NCI-H128 (cell line): ENCODE measurements at regions not wholly inside any gene's neighbourhood (a gene's known extent, or its start where the extent isn't known, plus 50 kb on each side); places are given as distances from the start of the nearest gene placed in this dataset.

ENCODE experiments used
- DNase-seq: peaks from one replicate; lab custom pipeline; 2025; ENCODE audit not compliant: unreplicated experiment; lab: John Stamatoyannopoulos, UW

DNA sequence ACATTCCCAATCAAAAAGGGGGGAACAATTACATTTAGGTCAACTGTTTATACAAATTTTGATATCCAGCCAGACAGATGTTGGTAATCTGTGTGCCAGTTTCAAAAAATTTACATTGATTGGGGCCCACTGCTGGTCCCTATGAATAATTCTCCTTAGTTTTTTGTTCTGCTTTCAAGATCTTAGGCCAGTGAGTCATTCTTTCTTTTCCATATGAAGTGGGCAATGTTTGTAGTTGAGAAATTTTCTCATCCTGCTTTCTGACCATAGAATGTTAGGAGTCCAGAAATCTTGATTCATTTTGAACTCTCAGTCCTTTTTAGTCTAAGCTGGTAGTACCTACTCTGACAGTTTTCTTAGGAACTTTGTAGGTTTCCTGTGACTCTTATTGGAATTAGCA, 244.3 kb downstream of the DIO2 start:
- no peak for DNase-seq

DNA sequence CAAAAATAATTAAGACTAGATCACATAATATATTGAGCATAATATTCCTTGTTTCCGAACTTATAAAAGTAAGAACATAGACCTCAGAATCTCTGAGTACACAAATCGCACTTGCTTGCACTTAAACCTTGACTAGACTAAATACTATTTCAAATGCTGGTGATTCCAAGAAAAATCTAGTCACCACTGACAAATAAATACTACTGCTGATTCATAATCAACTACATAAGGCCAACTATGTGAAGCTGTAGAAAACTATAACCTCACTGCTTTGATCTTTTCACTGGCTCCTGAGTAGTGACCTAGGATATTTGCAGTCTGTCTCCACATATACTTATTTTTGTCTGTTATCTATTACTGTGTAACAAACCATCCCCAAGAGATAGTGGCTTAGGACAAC, 245.4 kb downstream of the DIO2 start:
- no peak for DNase-seq

DNA sequence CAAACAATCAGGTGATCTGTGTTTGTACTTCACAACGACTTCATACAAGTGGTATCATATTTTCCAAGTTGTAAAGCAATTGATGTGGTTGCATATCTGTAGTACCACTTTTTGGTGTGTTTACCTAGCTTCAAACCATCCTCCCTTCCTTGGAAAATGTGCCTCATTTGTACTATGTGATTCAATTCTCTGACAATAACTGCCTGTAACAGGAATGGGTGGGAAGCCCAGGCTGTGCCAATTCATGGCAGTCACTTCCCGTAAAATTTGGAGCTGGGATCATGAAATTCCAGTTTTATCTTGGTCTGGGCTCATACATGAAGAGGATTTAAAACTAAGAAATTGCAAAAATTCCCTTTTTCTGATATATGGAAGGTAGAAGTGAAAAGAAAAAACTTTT, 250.1 kb downstream of the DIO2 start:
- DNase-seq: no peak

DNA sequence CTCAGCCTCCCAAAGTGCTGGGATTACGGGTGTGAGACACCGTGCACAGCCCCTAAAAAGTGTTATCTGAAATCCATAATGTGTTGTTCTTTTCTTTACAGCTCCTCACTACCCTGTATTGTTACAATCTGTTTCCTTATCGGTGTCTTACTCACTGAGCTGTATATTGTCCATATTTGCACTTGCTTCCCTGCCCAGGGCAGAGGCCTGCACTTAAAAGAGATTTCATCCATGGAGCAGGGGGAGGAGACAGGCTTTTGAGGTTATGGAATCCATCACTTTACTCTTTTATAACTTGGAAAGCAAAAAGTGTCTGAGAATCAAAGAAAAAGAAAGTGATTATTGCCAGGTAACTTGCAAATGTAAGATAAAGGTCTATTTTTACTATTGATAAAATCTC, 251.0 kb downstream of the DIO2 start:
- no peak for DNase-seq

DNA sequence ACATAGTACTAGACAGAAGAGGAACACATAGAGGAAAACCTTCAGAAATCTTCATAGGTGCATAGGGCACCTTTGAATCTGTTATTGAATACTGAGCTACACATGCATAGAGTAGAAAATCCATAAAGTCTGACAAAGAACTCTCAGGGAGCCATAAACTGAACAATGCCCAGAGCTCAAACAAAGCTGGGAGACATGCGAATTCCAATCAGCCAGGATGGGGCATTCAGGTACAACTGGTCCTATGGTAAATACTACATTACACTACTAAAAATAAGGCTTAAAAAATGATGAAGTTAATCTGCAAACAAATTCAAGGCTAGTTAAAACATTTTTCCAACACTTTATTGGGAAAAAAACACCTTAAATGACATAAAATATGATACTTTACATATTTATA, 259.7 kb downstream of the DIO2 start:
- DNase-seq: no peak

DNA sequence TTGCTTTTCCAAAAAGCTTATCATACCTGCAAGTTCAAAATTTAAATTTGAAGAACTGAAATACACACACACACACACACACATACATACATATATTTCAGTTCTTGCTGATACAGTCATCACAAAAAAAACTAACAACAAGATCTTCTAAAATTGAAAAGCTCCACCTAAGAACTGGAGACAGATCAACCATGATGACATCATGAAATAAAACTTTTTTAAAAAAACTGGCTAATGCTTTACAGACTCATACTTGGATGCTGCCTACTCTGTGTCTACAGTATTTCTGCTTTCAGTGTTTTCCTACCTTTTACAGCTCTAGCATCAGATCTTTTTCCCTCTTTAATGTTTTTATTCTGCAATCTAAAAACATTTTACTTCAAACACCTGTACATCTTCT, 261.4 kb downstream of the DIO2 start:
- no peak for DNase-seq

DNA sequence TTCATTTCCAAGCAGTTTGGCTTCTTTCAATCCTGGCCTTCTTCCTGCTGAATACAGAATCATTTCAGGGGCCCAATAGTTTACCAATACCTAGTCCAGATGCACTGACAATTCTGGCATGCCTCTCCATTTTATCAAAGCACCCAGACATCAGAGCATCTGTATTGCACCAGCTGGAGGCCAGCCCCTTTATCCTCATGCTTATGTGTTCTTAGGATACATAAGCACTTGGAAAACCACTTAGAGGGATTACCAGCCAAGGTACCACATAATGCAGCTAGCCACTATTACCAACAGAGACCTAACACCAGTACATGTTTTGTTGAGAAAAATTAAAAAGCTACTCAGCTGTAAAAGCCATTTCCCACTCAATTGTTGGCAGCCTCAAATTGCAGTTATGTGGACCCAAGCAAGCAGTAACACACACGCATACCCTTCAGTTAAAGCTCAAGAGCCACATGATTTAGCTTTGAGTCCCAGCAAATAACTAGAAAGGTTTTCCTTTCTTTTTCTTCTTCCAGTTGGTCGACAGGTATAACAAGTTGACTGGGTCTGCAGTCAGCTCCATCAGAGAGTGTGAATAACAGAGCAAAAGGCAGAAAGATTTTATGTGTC, 263.8 kb downstream of the DIO2 start:
- DNase-seq: peak; percentile 65

DNA sequence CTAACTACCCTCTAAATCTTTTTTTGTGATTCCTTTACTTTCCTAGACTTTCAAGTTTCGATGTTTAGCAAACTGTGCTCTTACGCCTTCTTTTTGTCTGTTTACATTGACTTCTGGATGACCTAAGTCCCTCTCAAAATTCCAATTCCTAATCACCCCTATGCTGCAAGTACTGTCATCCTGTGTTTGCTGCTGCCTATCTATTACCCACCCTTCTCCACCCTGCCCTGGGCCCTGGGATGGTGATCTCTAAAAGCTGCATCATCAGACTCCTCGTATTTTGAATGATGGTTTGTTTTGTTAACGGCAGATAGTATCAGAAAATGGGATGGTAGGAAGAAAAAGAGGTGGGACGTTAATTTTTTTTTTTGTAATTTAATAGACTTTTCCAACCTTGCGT, 272.1 kb downstream of the DIO2 start:
- no peak for DNase-seq

DNA sequence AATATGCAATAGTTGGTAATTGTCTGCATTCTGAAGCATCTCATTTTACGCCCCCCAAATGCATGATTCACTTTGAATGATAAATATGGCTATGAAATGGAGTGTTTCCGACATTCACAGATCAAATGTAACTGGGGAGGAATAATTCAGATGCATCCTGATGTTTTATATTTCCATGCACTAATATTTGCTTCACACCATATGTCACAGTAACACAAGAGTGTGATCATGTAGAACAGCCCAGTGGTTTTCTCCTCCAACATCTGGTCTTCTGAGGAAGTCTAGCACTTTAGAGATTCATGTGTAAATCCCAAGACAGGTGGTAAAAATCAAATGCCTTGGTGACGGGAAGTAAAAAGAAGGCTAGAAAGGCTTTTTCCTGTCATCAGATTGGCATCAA, 273.1 kb downstream of the DIO2 start:
- no peak for DNase-seq

DNA sequence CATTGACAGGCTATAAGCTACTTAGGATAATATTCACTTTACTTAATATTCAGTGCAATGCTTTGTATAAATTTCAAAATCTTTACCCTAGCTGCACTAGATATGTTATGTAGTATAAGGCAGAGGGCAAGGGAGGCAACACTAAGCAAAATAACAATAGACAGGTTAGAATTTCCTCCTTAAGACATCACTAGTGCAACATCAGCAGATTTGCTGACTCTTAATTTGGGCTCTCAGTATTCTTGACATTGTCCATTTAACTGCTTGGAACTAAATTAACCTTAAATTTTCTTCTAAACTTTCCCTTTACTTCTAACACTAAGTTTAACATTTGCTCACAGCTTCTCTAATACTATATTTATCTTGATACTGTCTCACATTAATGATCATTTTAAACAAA, 273.9 kb downstream of the DIO2 start:
- no peak for DNase-seq

DNA sequence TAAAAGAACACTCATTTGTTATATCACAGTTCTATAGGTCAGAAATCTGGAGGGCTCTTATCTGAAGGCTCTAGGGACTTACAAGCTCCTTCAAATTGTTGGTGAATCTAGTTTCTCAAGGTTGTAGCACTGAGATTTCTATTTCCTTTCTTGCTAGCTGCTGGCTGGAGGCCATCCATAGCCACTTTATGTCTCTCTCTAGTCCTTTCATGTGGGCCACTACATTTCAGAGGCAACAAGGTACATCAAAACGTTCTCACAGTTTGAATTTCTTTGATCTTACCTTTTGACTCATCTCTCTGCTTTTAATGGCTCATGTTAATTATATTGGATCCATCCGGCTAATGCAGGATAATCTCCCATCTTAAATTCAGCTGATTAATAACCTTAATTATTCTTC, 286.8 kb downstream of the DIO2 start:
- no peak for DNase-seq

DNA sequence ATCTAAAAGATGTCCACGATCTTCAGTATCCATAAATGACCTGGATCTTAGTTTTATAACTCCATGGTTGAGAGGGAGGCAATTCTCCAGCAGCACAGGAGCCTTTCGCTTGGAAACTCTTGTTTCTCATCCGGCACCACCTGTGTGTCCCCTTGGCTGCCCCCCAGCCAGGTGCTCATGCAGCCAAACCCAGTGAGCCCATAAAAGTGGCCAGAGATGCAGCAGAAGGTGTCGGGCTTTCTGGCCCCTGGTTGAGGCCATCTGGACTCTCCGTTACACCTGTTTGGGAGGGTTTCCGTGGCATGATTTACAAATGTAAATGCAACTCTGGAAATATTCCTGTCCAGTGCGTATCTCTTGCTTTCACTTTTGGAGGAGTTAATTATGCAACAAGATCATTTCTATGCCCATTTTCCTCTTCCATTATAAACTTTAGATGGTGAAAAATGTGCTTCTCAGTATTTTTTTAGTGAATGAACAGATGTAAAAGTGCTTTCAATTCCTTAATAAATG, 291.1 kb downstream of the DIO2 start:
- DNase-seq: no peak
